Uterus (tissue), 3 donors: ENCODE measurements at regions not wholly inside any gene's neighbourhood (a gene's known extent, or its start where the extent isn't known, plus 50 kb on each side); places are given as distances from the start of the nearest gene placed in this dataset.

ENCODE experiments used
- DNase-seq, 2 donors: peaks; one replicate each; pipeline ENCODE4 v3.0.0-alpha.2; 2019 to 2020
- H3K27ac ChIP-seq, 2 donors: fragments of 200-600 bp; sonication (generic); 1 replicate in 1 of 2; 2 replicates in 1 of 2; pipeline ENCODE4 v1.5.1; 2016 to 2018
- H3K27me3 ChIP-seq, 2 donors: fragments of 200-600 bp; sonication (generic); one replicate each; pipeline ENCODE4 v1.5.1; 2018 to 2019; ENCODE audit warnings: control low read depth in 1 of 2
- H3K36me3 ChIP-seq, 2 donors: fragments of 200-600 bp; sonication (generic); one replicate each; pipeline ENCODE4 v1.5.1; 2019; ENCODE audit warnings: control low read depth in 1 of 2
- H3K4me1 ChIP-seq, 2 donors: fragments of 200-600 bp; sonication (generic); one replicate each; pipeline ENCODE4 v1.5.1; 2018 to 2019; ENCODE audit warnings: control low read depth in 1 of 2
- H3K4me3 ChIP-seq, 2 donors: fragments of 200-600 bp; sonication (generic); 1 replicate in 1 of 2; 2 replicates in 1 of 2; pipeline ENCODE4 v1.5.1; 2018 to 2019; ENCODE audit warnings: mild to moderate bottlenecking in 1 of 2
- H3K9me3 ChIP-seq, 2 donors: fragments of 200-600 bp; sonication (generic); one replicate each; pipeline ENCODE4 v1.5.1; 2019; ENCODE audit warnings: control low read depth in 1 of 2
- CTCF ChIP-seq, 4 experiments: fragments of 200-600 bp in 2 of 4; fragments of 450-650 bp in 2 of 4; sonication (generic) in 2 of 4; IDR thresholded peaks; one replicate each; pipeline ENCODE4 v1.5.1; 2016 to 2019; ENCODE audit warnings: antibody characterized with exemption in 4 of 4, mild to moderate bottlenecking in 2 of 4, moderate library complexity in 1 of 4
- POLR2A ChIP-seq, 2 donors: fragments of 450-650 bp; IDR thresholded peaks; one replicate each; pipeline ENCODE4 v1.6.1; 2016; ENCODE audit warnings: antibody characterized with exemption in 2 of 2, mild to moderate bottlenecking in 1 of 2, moderate library complexity in 1 of 2
- intact Hi-C: fragments of 100-400 bp; cut with DNase I; formaldehyde crosslinking; loops from one replicate; pipeline ENCODE4 v1.15.1; 2023; ENCODE audit warnings: low total_unique reads
- donor health status: DM: yes; HTN: yes; CAD: no.

- H3K27ac ChIP-seq: no peak overlapping the region
- H3K27me3 ChIP-seq: no peaks in the 10 kb centered on the region
- no peaks in the 10 kb centered on the region for H3K36me3 ChIP-seq
- intact Hi-C loops: no loop called here
- TF ChIP-seq CTCF (IDR thresholded peaks at IDR 0.05) (no peak), POLR2A (IDR thresholded peaks at IDR 0.05) (no peak)
- DNase-seq: no peak
- H3K4me1 ChIP-seq: no peaks in the 10 kb centered on the region
- H3K4me3 ChIP-seq: no peak overlapping the region
- H3K9me3 ChIP-seq: no peaks in the 10 kb centered on the region
These were observed 117.3 kb downstream of the DLEU7 start for GRCh38 chr13:50726164-50726563.

GRCh38 chr13:50729177-50729576, 114.3 kb downstream of the DLEU7 start:
- Histone ChIP-seq H3K27ac (no peak overlapping the region), H3K27me3 (no peaks in the 10 kb centered on the region), H3K36me3 (no peaks in the 10 kb centered on the region), H3K4me3 (no peak overlapping the region), H3K9me3 (no peaks in the 10 kb centered on the region), H3K4me1 (no peaks in the 10 kb centered on the region)
- TF ChIP-seq POLR2A (IDR thresholded peaks at IDR 0.05) (no peak), CTCF (IDR thresholded peaks at IDR 0.05) (no peak)
- intact Hi-C loops: no loop called here
- DNase-seq: no peak

- intact Hi-C loops: no loop called here
- Histone ChIP-seq H3K27ac (no peak overlapping the region), H3K36me3 (no peaks in the 10 kb centered on the region), H3K4me3 (no peak overlapping the region), H3K4me1 (no peaks in the 10 kb centered on the region), H3K9me3 (no peaks in the 10 kb centered on the region), H3K27me3 (no peaks in the 10 kb centered on the region)
- DNase-seq: no peak
- no peak for TF ChIP-seq CTCF (IDR thresholded peaks at IDR 0.05)
- TF ChIP-seq POLR2A (IDR thresholded peaks at IDR 0.05): no peak
These were observed 112.8 kb downstream of the DLEU7 start for GRCh38 chr13:50730496-50731351.

- intact Hi-C loops: no loop called here
- TF ChIP-seq POLR2A (IDR thresholded peaks at IDR 0.05): no peak
- no peak for TF ChIP-seq CTCF (IDR thresholded peaks at IDR 0.05)
These were observed 112.1 kb downstream of the DLEU7 start for GRCh38 chr13:50731400-50731799.

GRCh38 chr13:50732712-50733111, 110.8 kb downstream of the DLEU7 start:
- H3K4me3 ChIP-seq: no peak overlapping the region
- intact Hi-C loops: no loop called here
- H3K36me3 ChIP-seq: no peaks in the 10 kb centered on the region
- no peaks in the 10 kb centered on the region for H3K4me1 ChIP-seq
- no peak for DNase-seq
- no peaks in the 10 kb centered on the region for H3K27me3 ChIP-seq
- TF ChIP-seq CTCF (IDR thresholded peaks at IDR 0.05) (no peak), POLR2A (IDR thresholded peaks at IDR 0.05) (no peak)
- H3K9me3 ChIP-seq: no peaks in the 10 kb centered on the region
- H3K27ac ChIP-seq: no peak overlapping the region

More at GRCh38 chr13:50731400-50731799, 112.1 kb downstream of the DLEU7 start:
- DNase-seq: no peak
- H3K4me3 ChIP-seq: no peak overlapping the region
- no peaks in the 10 kb centered on the region for H3K36me3 ChIP-seq
- H3K9me3 ChIP-seq: no peaks in the 10 kb centered on the region
- no peaks in the 10 kb centered on the region for H3K4me1 ChIP-seq
- no peaks in the 10 kb centered on the region for H3K27me3 ChIP-seq
- no peak overlapping the region for H3K27ac ChIP-seq
